ENCODE measurements at regions not wholly inside any gene's neighbourhood (a gene's known extent, or its start where the extent isn't known, plus 50 kb on each side); places are given as distances from the start of the nearest gene placed in this dataset.

- no peak for DNase-seq
Observed at GRCh38 chr12:20220339-20220738, 148.0 kb upstream of the PDE3A start.

GRCh38 chr12:20232931-20233675, 135.2 kb upstream of the PDE3A start:
- DNase-seq = no peak

GRCh38 chr12:20234474-20234873, 133.9 kb upstream of the PDE3A start:
- DNase-seq = no peak

GRCh38 chr12:20237091-20237490, 131.2 kb upstream of the PDE3A start:
- DNase-seq = no peak

- no peak for DNase-seq
Observed at GRCh38 chr12:20245491-20245890, 122.8 kb upstream of the PDE3A start.

- DNase-seq = no peak
Observed at GRCh38 chr12:20248646-20249045, 119.7 kb upstream of the PDE3A start.

GRCh38 chr12:20250761-20251160, 117.6 kb upstream of the PDE3A start:
- DNase-seq = no peak

GRCh38 chr12:20257311-20257710, 111.0 kb upstream of the PDE3A start:
- no peak for DNase-seq

- DNase-seq = no peak
Observed at GRCh38 chr12:20259786-20260185, 108.6 kb upstream of the PDE3A start.

GRCh38 chr12:20260851-20261250, 107.5 kb upstream of the PDE3A start:
- DNase-seq = no peak

- DNase-seq = no peak
Observed at GRCh38 chr12:20262119-20262518, 106.2 kb upstream of the PDE3A start.

GRCh38 chr12:20264026-20264425, 104.3 kb upstream of the PDE3A start:
- DNase-seq = no peak

- no peak for DNase-seq
Observed at GRCh38 chr12:20264608-20265114, 103.7 kb upstream of the PDE3A start.

- DNase-seq = no peak
Observed at GRCh38 chr12:20268121-20268732, 100.1 kb upstream of the PDE3A start.

- DNase-seq = no peak
Observed at GRCh38 chr12:20268771-20269170, 99.6 kb upstream of the PDE3A start.

GRCh38 chr12:20269337-20270067, 98.8 kb upstream of the PDE3A start:
- DNase-seq = no peak

GRCh38 chr12:20270557-20270956, 97.8 kb upstream of the PDE3A start:
- no peak for DNase-seq

- no peak for DNase-seq
Observed at GRCh38 chr12:20272161-20272560, 96.2 kb upstream of the PDE3A start.

GRCh38 chr12:20272801-20273200, 95.5 kb upstream of the PDE3A start:
- DNase-seq = no peak

GRCh38 chr12:20274008-20274407, 94.3 kb upstream of the PDE3A start:
- DNase-seq = no peak

GRCh38 chr12:20278276-20278675, 90.1 kb upstream of the PDE3A start:
- no peak for DNase-seq

GRCh38 chr12:20280515-20280914, 87.8 kb upstream of the PDE3A start:
- no peak for DNase-seq

- DNase-seq = no peak
Observed at GRCh38 chr12:20282401-20282800, 85.9 kb upstream of the PDE3A start.

GRCh38 chr12:20283482-20283881, 84.9 kb upstream of the PDE3A start:
- DNase-seq = no peak

Measured in NCI-H187 treated with DMSO at 0.1 percent for 48 hours (cell line).